ENCODE measurements at regions not wholly inside any gene's neighbourhood (a gene's known extent, or its start where the extent isn't known, plus 50 kb on each side); places are given as distances from the start of the nearest gene placed in this dataset.

DNA sequence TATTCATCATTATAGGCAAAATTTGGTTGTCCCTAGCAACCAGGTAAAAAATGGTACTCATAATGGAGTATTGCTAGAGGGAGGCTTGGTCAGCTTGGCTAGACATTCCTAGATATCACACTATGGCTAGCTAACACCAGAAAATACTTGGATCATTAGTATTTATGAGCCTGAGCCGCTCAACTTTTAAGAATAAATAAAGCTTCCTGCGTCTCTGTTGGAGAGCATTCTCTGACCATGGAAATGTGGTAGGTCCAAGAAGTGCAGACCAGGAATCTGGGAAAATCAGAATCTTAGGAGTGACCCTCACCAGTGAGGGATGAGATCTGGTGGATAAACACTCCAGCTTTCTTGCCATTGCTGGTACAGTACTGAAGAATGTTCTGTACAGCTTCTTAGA, 157.6 kb upstream of the AGR3 start:
- no peaks in the 10 kb centered on the region for H3K9me3 ChIP-seq (replicated peaks; ENCODE audit: insufficient read depth, low read length)

DNA sequence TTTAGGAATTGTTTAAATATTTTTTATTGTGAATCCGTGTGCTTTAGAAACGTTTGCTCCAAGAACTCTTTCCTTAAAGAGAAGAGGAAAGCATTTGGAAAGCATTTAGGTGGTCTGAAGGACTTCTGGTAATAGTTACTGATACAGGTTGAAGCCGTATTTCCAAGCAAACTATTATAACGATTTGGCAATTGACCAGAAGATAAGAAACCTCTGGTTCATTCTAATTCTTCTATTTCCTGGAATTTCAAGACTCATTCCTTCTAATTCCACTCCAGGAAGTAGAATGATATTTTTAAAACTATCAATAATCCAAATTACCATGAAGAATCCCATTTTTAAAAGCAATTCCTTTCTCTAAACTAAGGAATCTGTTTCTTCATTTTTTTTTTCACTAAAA, 158.9 kb upstream of the AGR3 start:
- no peak overlapping the region for H3K4me2 ChIP-seq (ENCODE audit: low read depth, low read length)
- no peaks in the 10 kb centered on the region for H3K79me2 ChIP-seq (ENCODE audit: low read length)
- no peaks in the 10 kb centered on the region for H3F3A ChIP-seq (ENCODE audit: insufficient read depth, low read length)
- no peaks in the 10 kb centered on the region for H3K9me2 ChIP-seq (replicated peaks; ENCODE audit: insufficient read depth, low read length)
- H3K4me1 ChIP-seq (ENCODE audit: low read length) = no peaks in the 10 kb centered on the region
- H3K36me3 ChIP-seq (replicated peaks; ENCODE audit: insufficient read depth, low read length) = no peaks in the 10 kb centered on the region
- no peak for DNase-seq
- no peaks in the 10 kb centered on the region for H3K27me3 ChIP-seq (replicated peaks; ENCODE audit: insufficient read depth, low read length)
- H3K9me3 ChIP-seq (replicated peaks; ENCODE audit: insufficient read depth, low read length) = no peaks in the 10 kb centered on the region
- H2AFZ ChIP-seq (ENCODE audit: low read length) = no peak overlapping the region
- H4K20me1 ChIP-seq (ENCODE audit: insufficient read depth, low read length) = no peaks in the 10 kb centered on the region
- no peak overlapping the region for H3K27ac ChIP-seq (ENCODE audit: low read length)
- TF ChIP-seq EZH2 (optimal IDR thresholded peaks at IDR 0.05; ENCODE audit: low read depth, low read length) = no peak
- no peak for TF ChIP-seq EZH2phosphoT487 (IDR thresholded peaks at IDR 0.05; ENCODE audit: low read length)
- TF ChIP-seq, protein P1, sequence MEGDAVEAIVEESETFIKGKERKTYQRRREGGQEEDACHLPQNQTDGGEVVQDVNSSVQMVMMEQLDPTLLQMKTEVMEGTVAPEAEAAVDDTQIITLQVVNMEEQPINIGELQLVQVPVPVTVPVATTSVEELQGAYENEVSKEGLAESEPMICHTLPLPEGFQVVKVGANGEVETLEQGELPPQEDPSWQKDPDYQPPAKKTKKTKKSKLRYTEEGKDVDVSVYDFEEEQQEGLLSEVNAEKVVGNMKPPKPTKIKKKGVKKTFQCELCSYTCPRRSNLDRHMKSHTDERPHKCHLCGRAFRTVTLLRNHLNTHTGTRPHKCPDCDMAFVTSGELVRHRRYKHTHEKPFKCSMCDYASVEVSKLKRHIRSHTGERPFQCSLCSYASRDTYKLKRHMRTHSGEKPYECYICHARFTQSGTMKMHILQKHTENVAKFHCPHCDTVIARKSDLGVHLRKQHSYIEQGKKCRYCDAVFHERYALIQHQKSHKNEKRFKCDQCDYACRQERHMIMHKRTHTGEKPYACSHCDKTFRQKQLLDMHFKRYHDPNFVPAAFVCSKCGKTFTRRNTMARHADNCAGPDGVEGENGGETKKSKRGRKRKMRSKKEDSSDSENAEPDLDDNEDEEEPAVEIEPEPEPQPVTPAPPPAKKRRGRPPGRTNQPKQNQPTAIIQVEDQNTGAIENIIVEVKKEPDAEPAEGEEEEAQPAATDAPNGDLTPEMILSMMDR (IDR thresholded peaks at IDR 0.05; ENCODE audit: low read length) = no peak
- no peak overlapping the region for H3K9ac ChIP-seq (ENCODE audit: low read length)
- H3K4me3 ChIP-seq (ENCODE audit: low read length) = no peak overlapping the region

More for the DNA sequence above, 157.6 kb upstream of the AGR3 start:
- TF ChIP-seq EZH2 (optimal IDR thresholded peaks at IDR 0.05; ENCODE audit: low read depth, low read length) (no peak), EZH2phosphoT487 (IDR thresholded peaks at IDR 0.05; ENCODE audit: low read length) (no peak)
- TF ChIP-seq, protein P1 (IDR thresholded peaks at IDR 0.05; ENCODE audit: low read length) = no peak
- Histone ChIP-seq H3K36me3 (replicated peaks; ENCODE audit: insufficient read depth, low read length) (no peaks in the 10 kb centered on the region), H2AFZ (ENCODE audit: low read length) (no peak overlapping the region), H3F3A (ENCODE audit: insufficient read depth, low read length) (no peaks in the 10 kb centered on the region), H3K9ac (ENCODE audit: low read length) (no peak overlapping the region), H3K9me2 (replicated peaks; ENCODE audit: insufficient read depth, low read length) (no peaks in the 10 kb centered on the region), H3K27me3 (replicated peaks; ENCODE audit: insufficient read depth, low read length) (no peaks in the 10 kb centered on the region), H3K27ac (ENCODE audit: low read length) (no peak overlapping the region), H3K4me1 (ENCODE audit: low read length) (no peaks in the 10 kb centered on the region), H3K79me2 (ENCODE audit: low read length) (no peaks in the 10 kb centered on the region), H3K4me2 (ENCODE audit: low read depth, low read length) (no peak overlapping the region), H3K4me3 (ENCODE audit: low read length) (no peak overlapping the region), H4K20me1 (ENCODE audit: insufficient read depth, low read length) (no peaks in the 10 kb centered on the region)
- no peak for DNase-seq

DNA sequence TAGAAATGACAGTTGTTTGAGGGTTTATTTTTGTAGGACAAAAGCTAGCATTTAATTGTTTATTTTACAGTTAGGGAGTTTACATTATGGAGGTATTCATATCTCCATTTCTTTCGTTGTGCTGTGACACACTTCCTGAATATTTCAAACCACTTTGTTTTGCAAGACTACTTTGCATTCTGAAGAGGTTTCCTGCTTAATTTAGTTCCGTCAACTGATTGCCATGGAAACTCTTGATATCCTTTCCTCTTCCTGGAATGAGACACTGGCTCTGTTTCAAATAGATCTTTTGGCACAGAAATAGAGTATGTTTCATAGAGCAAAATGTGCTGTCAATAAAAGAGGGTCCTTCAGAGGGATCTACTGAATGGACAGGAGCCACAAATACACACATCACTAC, 159.5 kb upstream of the AGR3 start:
- Histone ChIP-seq H3K4me1 (ENCODE audit: low read length) (no peaks in the 10 kb centered on the region), H3K4me3 (ENCODE audit: low read length) (no peak overlapping the region), H4K20me1 (ENCODE audit: insufficient read depth, low read length) (no peaks in the 10 kb centered on the region), H3K79me2 (ENCODE audit: low read length) (no peaks in the 10 kb centered on the region), H3K9ac (ENCODE audit: low read length) (no peak overlapping the region), H3K9me3 (replicated peaks; ENCODE audit: insufficient read depth, low read length) (no peaks in the 10 kb centered on the region), H3K36me3 (replicated peaks; ENCODE audit: insufficient read depth, low read length) (no peaks in the 10 kb centered on the region), H3K27ac (ENCODE audit: low read length) (no peak overlapping the region), H3F3A (ENCODE audit: insufficient read depth, low read length) (no peaks in the 10 kb centered on the region), H3K4me2 (ENCODE audit: low read depth, low read length) (no peak overlapping the region), H2AFZ (ENCODE audit: low read length) (no peak overlapping the region), H3K9me2 (replicated peaks; ENCODE audit: insufficient read depth, low read length) (no peaks in the 10 kb centered on the region), H3K27me3 (replicated peaks; ENCODE audit: insufficient read depth, low read length) (no peaks in the 10 kb centered on the region)
- DNase-seq = no peak
- TF ChIP-seq EZH2phosphoT487 (IDR thresholded peaks at IDR 0.05; ENCODE audit: low read length) = no peak
- TF ChIP-seq EZH2 (optimal IDR thresholded peaks at IDR 0.05; ENCODE audit: low read depth, low read length) = no peak
- TF ChIP-seq, protein P1 (IDR thresholded peaks at IDR 0.05; ENCODE audit: low read length) = no peak

Measured in MM.1S (cell line).